GM10266 (cell line): ENCODE measurements at regions not wholly inside any gene's neighbourhood (a gene's known extent, or its start where the extent isn't known, plus 50 kb on each side); places are given as distances from the start of the nearest gene placed in this dataset.

Source experiments
- DNase-seq: peaks from one replicate; pipeline ENCODE4 v3.0.0; 2012; ENCODE audit errors: extremely low spot score
- TF ChIP-seq, protein P1 (sequence below): IDR thresholded peaks from 2 replicates; pipeline ENCODE4 v1.5.1; 2012; ENCODE audit warnings: mild to moderate bottlenecking, low read depth; ENCODE audit not compliant: control insufficient read depth, insufficient read depth; ENCODE audit errors: missing control alignments

- DNase-seq: no peak
- TF ChIP-seq, protein P1, sequence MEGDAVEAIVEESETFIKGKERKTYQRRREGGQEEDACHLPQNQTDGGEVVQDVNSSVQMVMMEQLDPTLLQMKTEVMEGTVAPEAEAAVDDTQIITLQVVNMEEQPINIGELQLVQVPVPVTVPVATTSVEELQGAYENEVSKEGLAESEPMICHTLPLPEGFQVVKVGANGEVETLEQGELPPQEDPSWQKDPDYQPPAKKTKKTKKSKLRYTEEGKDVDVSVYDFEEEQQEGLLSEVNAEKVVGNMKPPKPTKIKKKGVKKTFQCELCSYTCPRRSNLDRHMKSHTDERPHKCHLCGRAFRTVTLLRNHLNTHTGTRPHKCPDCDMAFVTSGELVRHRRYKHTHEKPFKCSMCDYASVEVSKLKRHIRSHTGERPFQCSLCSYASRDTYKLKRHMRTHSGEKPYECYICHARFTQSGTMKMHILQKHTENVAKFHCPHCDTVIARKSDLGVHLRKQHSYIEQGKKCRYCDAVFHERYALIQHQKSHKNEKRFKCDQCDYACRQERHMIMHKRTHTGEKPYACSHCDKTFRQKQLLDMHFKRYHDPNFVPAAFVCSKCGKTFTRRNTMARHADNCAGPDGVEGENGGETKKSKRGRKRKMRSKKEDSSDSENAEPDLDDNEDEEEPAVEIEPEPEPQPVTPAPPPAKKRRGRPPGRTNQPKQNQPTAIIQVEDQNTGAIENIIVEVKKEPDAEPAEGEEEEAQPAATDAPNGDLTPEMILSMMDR: no peak
Measured at GRCh38 chr2:5497874-5498273, 194.3 kb upstream of the SOX11 start.

- DNase-seq: no peak
Measured at GRCh38 chr2:5501807-5502206, 190.4 kb upstream of the SOX11 start.

DNA sequence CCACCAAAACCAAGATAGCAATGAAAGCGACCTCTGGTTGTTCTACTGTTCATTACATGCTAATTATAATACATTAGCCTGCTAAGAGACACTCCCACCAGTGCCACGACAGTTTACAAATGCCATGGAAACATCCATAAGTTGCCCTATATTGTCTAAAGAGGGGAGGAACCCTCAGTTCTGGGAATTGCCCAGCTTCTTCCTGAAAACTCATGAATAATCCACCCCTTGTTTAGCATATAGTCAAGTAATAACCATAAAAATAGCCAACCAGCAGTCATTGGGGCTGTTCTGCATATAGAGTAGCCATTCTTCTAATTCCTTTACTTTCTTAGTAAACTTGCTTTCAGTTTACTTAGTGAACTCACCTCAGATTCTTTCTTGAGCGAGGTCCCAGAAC is 189.8 kb upstream of the SOX11 start:
- TF ChIP-seq, protein P1: no peak

More at GRCh38 chr2:5501807-5502206, 190.4 kb upstream of the SOX11 start:
- TF ChIP-seq, protein P1: no peak

DNA sequence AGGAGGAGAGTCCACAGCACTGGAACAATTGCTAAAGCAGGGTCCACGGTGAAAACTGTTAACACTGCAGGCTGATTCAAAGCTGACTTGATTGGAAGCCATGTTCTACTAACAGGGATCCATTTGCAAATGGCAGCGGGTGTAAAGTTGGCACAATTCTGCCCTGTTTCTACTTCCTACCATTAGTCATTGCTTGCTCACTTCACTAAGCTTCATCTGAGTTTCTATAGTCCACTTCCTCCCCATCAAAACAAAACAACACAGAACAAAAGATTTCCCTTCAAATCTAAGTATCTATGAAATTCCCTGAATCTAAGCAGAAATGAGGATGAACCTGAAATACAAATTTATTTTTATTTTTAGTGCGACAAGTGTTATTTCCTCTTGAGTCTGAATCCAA is 187.4 kb upstream of the SOX11 start:
- DNase-seq: no peak
- TF ChIP-seq, protein P1: no peak

More for the DNA sequence above, 189.8 kb upstream of the SOX11 start:
- DNase-seq: no peak

GRCh38 chr2:5507367-5507766 is 184.8 kb upstream of the SOX11 start:
- TF ChIP-seq, protein P1: no peak

DNA sequence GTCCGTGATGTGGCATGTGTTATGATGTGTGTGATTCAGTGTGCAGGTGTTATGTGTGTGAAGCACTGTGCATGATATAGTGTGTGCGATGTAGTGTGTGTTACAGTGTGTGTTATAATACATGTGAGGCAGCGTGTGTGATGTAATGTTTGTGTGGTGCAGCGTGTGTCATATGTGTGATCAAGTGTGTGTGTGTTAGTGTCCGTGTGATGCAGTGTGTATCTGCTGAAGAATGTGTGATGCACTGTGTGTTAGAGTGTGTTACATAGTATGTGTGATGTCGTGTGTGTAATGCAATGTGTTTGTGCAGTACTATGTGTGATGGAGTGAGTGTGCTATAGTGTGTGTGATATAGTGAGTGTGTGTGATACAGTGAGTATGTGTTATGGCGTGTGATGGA is 182.8 kb upstream of the SOX11 start:
- TF ChIP-seq, protein P1: no peak

More at GRCh38 chr2:5507367-5507766, 184.8 kb upstream of the SOX11 start:
- no peak for DNase-seq

DNA sequence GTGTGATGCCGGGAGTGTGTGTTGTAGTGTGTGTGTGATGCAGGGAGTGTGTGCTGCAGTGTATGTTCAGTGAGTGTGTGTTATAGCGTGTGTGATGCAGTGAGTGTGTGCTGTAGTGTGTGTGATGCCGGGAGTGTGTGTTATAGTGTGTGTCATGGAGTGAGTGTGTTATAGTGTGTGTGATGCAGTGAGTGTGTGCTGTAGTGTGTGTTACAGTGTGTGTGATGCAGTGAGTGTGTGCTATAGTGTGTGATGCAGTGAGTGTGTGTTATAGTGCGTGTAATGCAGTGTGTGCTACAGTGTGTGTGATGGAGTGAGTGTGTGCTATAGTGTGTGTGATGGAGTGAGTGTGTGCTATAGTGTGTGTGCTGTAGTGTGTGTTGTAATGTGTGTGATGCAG is 182.1 kb upstream of the SOX11 start:
- TF ChIP-seq, protein P1: no peak
- no peak for DNase-seq

More for the DNA sequence above, 182.8 kb upstream of the SOX11 start:
- DNase-seq: no peak
